ENCODE measurements at regions not wholly inside any gene's neighbourhood (a gene's known extent, or its start where the extent isn't known, plus 50 kb on each side); places are given as distances from the start of the nearest gene placed in this dataset.
A peak's percentile ranks its signal among the peaks of the same experiment; 100 is the strongest.

- TF ChIP-seq MYC (IDR thresholded peaks at IDR 0.05; ENCODE audit: borderline replicate concordance, low read length) = no peak
- TF ChIP-seq USF2 (IDR thresholded peaks at IDR 0.05) = no peak
- TF ChIP-seq SMC3 (IDR thresholded peaks at IDR 0.05) = no peak
- TF ChIP-seq, protein P1, sequence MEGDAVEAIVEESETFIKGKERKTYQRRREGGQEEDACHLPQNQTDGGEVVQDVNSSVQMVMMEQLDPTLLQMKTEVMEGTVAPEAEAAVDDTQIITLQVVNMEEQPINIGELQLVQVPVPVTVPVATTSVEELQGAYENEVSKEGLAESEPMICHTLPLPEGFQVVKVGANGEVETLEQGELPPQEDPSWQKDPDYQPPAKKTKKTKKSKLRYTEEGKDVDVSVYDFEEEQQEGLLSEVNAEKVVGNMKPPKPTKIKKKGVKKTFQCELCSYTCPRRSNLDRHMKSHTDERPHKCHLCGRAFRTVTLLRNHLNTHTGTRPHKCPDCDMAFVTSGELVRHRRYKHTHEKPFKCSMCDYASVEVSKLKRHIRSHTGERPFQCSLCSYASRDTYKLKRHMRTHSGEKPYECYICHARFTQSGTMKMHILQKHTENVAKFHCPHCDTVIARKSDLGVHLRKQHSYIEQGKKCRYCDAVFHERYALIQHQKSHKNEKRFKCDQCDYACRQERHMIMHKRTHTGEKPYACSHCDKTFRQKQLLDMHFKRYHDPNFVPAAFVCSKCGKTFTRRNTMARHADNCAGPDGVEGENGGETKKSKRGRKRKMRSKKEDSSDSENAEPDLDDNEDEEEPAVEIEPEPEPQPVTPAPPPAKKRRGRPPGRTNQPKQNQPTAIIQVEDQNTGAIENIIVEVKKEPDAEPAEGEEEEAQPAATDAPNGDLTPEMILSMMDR (IDR thresholded peaks at IDR 0.05) = no peak
- TF ChIP-seq MAFK (IDR thresholded peaks at IDR 0.05; ENCODE audit: partially characterized antibody) = peak; percentile 23
- TF ChIP-seq POLR2A (IDR thresholded peaks at IDR 0.05; ENCODE audit: low read length) = no peak
- TF ChIP-seq POLR2AphosphoS2 (conservative IDR thresholded peaks at IDR 0.05; ENCODE audit: low read length) = no peak
- TF ChIP-seq TP53 (CRISPR knock-in tag; IDR thresholded peaks at IDR 0.05) = no peak
- no peak for TF ChIP-seq EP300 (IDR thresholded peaks at IDR 0.05)
Measured at GRCh38 chr6:65900928-65901327, 193.9 kb upstream of the EYS start.

All from A549 (cell line).